PC-3 (cell line): ENCODE measurements at regions not wholly inside any gene's neighbourhood (a gene's known extent, or its start where the extent isn't known, plus 50 kb on each side); places are given as distances from the start of the nearest gene placed in this dataset.

Experiments
- ATAC-seq: fragments of 200-7000 bp; cut with Tn5 transposase; 2 replicates; pipeline ENCODE4 v1.9.1; 2020; ENCODE audit warnings: mild to moderate bottlenecking, moderate library complexity
- BruUV-seq: library from RNA; stranded (reverse); fragments of 400-500 nt; replicated peaks from 2 replicates; lab custom pipeline; 2021; lab: Mats Ljungman, UMichigan
- CTCF ChIA-PET: fragments of 300-600 bp; sonication (Branson Sonifier 250); formaldehyde crosslinking; loops from one replicate; lab custom pipeline; 2022; ENCODE audit warnings: antibody characterized with exemption; lab: Charles Lee
- POLR2A ChIA-PET: fragments of 300-600 bp; sonication (Branson Sonifier 250); formaldehyde crosslinking; loops from one replicate; lab custom pipeline; 2022; ENCODE audit warnings: antibody characterized with exemption; ENCODE audit not compliant: unreplicated experiment; lab: Charles Lee
- DNase-seq: peaks from one replicate; pipeline ENCODE4 v3.0.0-alpha.2; 2015
- H2AFZ ChIP-seq: fragments of 300-600 bp; sonication (generic); 2 replicates; pipeline ENCODE4 v1.6.0; 2016; ENCODE audit warnings: antibody characterized with exemption, low read length
- H3F3A ChIP-seq: fragments of 300-600 bp; sonication (generic); one replicate; pipeline ENCODE4 v1.6.0; 2017; ENCODE audit warnings: antibody characterized with exemption, low read length, control low read depth, mild to moderate bottlenecking; ENCODE audit not compliant: unreplicated experiment
- H3K27ac ChIP-seq: fragments of 300-600 bp; sonication (generic); 2 replicates; pipeline ENCODE4 v1.5.1; 2016; ENCODE audit warnings: mild to moderate bottlenecking, low read length
- H3K27me3 ChIP-seq: fragments of 300-600 bp; sonication (generic); 2 replicates; pipeline ENCODE4 v1.6.1; 2016; ENCODE audit warnings: low read length, mixed read lengths
- H3K36me3 ChIP-seq: fragments of 300-600 bp; sonication (generic); 2 replicates; pipeline ENCODE4 v1.6.1; 2016; ENCODE audit warnings: low read depth, mixed run types, low read length, mixed read lengths
- H3K4me1 ChIP-seq: fragments of 300-600 bp; sonication (generic); 2 replicates; pipeline ENCODE4 v1.5.1; 2016; ENCODE audit warnings: low read length; ENCODE audit not compliant: insufficient read depth
- H3K4me2 ChIP-seq: fragments of 300-600 bp; sonication (generic); 2 replicates; pipeline ENCODE4 v1.6.0; 2016; ENCODE audit warnings: low read length
- H3K4me3 ChIP-seq: fragments of 300-600 bp; sonication (generic); 2 replicates; pipeline ENCODE4 v1.5.1; 2016; ENCODE audit warnings: mild to moderate bottlenecking, low read length, mixed read lengths
- H3K79me2 ChIP-seq: fragments of 300-600 bp; sonication (generic); 2 replicates; pipeline ENCODE4 v1.6.1; 2017; ENCODE audit warnings: low read length, mixed read lengths
- H3K9ac ChIP-seq: fragments of 300-600 bp; sonication (generic); 2 replicates; pipeline ENCODE4 v1.6.0; 2016; ENCODE audit warnings: mild to moderate bottlenecking, low read length
- H3K9me2 ChIP-seq: fragments of 300-600 bp; sonication (generic); replicated peaks from 2 replicates; pipeline ENCODE4 v1.6.1; 2016; ENCODE audit warnings: mixed run types, low read length, mixed read lengths
- H3K9me3 ChIP-seq: fragments of 300-600 bp; sonication (generic); 2 replicates; pipeline ENCODE4 v1.6.1; 2016; ENCODE audit warnings: low read length, mixed read lengths
- H4K20me1 ChIP-seq: fragments of 300-600 bp; sonication (generic); 2 replicates; pipeline ENCODE4 v1.6.1; 2016; ENCODE audit warnings: low read length, mixed read lengths
- EZH2 ChIP-seq: fragments of 300-600 bp; sonication (generic); IDR thresholded peaks from one replicate; pipeline ENCODE4 v1.6.1; 2017; ENCODE audit warnings: antibody characterized with exemption, mild to moderate bottlenecking, low read length; ENCODE audit not compliant: unreplicated experiment
- EZH2phosphoT487 ChIP-seq: fragments of 300-600 bp; sonication (generic); IDR thresholded peaks from 2 replicates; pipeline ENCODE4 v1.6.1; 2018; ENCODE audit warnings: mild to moderate bottlenecking, antibody characterized with exemption, low read length, borderline replicate concordance
- intact Hi-C: fragments of 100-400 bp; cut with micrococcal nuclease; formaldehyde crosslinking; loops from 2 replicates; pipeline ENCODE4 v1.9.0; 2023
- TF ChIP-seq, protein P1 (sequence below): fragments of 300-600 bp; sonication (generic); conservative IDR thresholded peaks from 2 replicates; pipeline ENCODE4 v1.5.1; 2017; ENCODE audit warnings: antibody characterized with exemption, low read depth, mild to moderate bottlenecking, low read length

DNA sequence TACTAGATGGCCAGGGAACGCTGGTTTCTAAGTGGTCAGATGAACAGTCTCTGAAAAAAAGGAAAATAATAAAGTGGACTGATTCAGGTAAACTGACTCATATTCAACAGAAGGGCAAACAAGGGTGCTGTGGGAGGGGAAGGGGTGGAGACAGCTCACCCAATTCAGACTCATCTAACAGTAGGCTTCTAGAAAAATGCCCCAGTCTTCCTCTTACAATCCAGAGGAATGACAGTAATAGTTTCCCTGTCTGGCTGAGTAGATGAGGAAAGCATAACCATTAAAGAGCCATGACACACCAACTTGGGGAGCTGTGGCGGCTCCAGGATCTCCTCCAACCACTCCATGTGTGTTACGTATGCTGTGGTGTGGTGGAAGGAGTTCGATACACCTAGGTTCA lies 231.4 kb upstream of the UMPS start:
- no peaks in the 10 kb centered on the region for H3F3A ChIP-seq
- TF ChIP-seq EZH2 (no peak), EZH2phosphoT487 (no peak)
- TF ChIP-seq, protein P1, sequence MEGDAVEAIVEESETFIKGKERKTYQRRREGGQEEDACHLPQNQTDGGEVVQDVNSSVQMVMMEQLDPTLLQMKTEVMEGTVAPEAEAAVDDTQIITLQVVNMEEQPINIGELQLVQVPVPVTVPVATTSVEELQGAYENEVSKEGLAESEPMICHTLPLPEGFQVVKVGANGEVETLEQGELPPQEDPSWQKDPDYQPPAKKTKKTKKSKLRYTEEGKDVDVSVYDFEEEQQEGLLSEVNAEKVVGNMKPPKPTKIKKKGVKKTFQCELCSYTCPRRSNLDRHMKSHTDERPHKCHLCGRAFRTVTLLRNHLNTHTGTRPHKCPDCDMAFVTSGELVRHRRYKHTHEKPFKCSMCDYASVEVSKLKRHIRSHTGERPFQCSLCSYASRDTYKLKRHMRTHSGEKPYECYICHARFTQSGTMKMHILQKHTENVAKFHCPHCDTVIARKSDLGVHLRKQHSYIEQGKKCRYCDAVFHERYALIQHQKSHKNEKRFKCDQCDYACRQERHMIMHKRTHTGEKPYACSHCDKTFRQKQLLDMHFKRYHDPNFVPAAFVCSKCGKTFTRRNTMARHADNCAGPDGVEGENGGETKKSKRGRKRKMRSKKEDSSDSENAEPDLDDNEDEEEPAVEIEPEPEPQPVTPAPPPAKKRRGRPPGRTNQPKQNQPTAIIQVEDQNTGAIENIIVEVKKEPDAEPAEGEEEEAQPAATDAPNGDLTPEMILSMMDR, result no peak
- no peak overlapping the region for H3K4me2 ChIP-seq
- intact Hi-C loops, result no loop called here
- no peak for ATAC-seq
- H3K9ac ChIP-seq, result no peak overlapping the region
- no peaks in the 10 kb centered on the region for H3K36me3 ChIP-seq
- no TSS peak for BruUV-seq
- H3K4me3 ChIP-seq, result no peak overlapping the region
- CTCF ChIA-PET, result no interaction called here
- no peaks in the 10 kb centered on the region for H3K79me2 ChIP-seq
- POLR2A ChIA-PET, result interaction anchor here (0.6 kb wide), 1 partner anchor 17 kb away, joined by 6 read pairs; no protein-coding TSS in a partner anchor
- peaks cover 42% of the 10 kb centered on the region for H3K27me3 ChIP-seq
- no peak overlapping the region for H3K27ac ChIP-seq
- DNase-seq, result no peak
- no peaks in the 10 kb centered on the region for H3K4me1 ChIP-seq
- H3K9me2 ChIP-seq, result no peaks in the 10 kb centered on the region
- no peak overlapping the region for H2AFZ ChIP-seq
- H4K20me1 ChIP-seq, result no peaks in the 10 kb centered on the region
- no peaks in the 10 kb centered on the region for H3K9me3 ChIP-seq

- Histone ChIP-seq H3K9me3 (no peaks in the 10 kb centered on the region), H3K27ac (no peak overlapping the region), H3K4me1 (no peaks in the 10 kb centered on the region; the same call in 1 of the 2 replicates), H3K9me2 (no peaks in the 10 kb centered on the region), H2AFZ (no peak overlapping the region), H3F3A (no peaks in the 10 kb centered on the region), H3K36me3 (no peaks in the 10 kb centered on the region), H4K20me1 (no peaks in the 10 kb centered on the region), H3K4me2 (no peak overlapping the region), H3K79me2 (no peaks in the 10 kb centered on the region), H3K9ac (no peak overlapping the region), H3K4me3 (no peak overlapping the region), H3K27me3 (peaks cover 46% of the 10 kb centered on the region)
- CTCF ChIA-PET, result no interaction called here
- POLR2A ChIA-PET, result no interaction called here
- ATAC-seq (peak; percentile 42), DNase-seq (peak; percentile 47)
- no TSS peak for BruUV-seq
- no peak for TF ChIP-seq EZH2
- no peak for TF ChIP-seq EZH2phosphoT487
- TF ChIP-seq, protein P1, result no peak
- intact Hi-C loops, result no loop called here
These were observed 225.8 kb upstream of the UMPS start for GRCh38 chr3:124504332-124505059.

DNA sequence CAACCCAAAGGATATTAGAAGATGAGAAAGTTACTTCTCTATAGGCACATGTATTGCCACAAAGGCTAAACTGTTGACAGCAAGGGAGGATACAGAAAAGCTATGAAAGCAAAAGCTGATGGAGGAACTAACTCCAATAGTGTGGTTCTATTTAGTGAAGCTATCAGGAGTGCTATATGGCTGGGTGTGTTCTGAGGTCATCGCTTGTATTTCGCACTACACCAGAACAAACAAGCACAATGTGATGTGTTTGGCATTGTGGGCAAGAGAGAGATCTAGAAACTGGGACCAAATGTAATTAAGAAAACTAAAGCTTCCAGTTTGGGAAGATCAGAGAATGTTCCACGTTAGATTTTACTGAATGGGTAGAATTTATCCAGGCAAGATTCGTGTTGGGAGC lies 220.4 kb upstream of the UMPS start:
- ChIA-PET POLR2A (no interaction called here), CTCF (no interaction called here)
- H4K20me1 ChIP-seq, result no peaks in the 10 kb centered on the region
- intact Hi-C loops, result no loop called here
- H3K4me3 ChIP-seq, result no peak overlapping the region
- no peak overlapping the region for H2AFZ ChIP-seq
- peaks cover 20% of the 10 kb centered on the region for H3K4me1 ChIP-seq
- no peaks in the 10 kb centered on the region for H3K9me2 ChIP-seq
- BruUV-seq, result no TSS peak
- H3F3A ChIP-seq, result no peaks in the 10 kb centered on the region
- no peaks in the 10 kb centered on the region for H3K79me2 ChIP-seq
- H3K27ac ChIP-seq, result no peak overlapping the region
- no peak overlapping the region for H3K9ac ChIP-seq
- no peaks in the 10 kb centered on the region for H3K9me3 ChIP-seq
- no peak for DNase-seq
- ATAC-seq, result no peak
- H3K4me2 ChIP-seq, result peak overlapping the region; percentile 14; the same call in 1 of the 2 replicates
- peaks cover 3% of the 10 kb centered on the region; the same call in 1 of the 2 replicates for H3K27me3 ChIP-seq
- TF ChIP-seq EZH2 (no peak), EZH2phosphoT487 (no peak)
- TF ChIP-seq, protein P1, result no peak
- H3K36me3 ChIP-seq, result no peaks in the 10 kb centered on the region
